GF-D8 (cell line): ENCODE measurements at regions not wholly inside any gene's neighbourhood (a gene's known extent, or its start where the extent isn't known, plus 50 kb on each side); places are given as distances from the start of the nearest gene placed in this dataset.

Source experiments
- DNase-seq: peaks from one replicate; lab custom pipeline; 2025; lab: John Stamatoyannopoulos, UW

DNA sequence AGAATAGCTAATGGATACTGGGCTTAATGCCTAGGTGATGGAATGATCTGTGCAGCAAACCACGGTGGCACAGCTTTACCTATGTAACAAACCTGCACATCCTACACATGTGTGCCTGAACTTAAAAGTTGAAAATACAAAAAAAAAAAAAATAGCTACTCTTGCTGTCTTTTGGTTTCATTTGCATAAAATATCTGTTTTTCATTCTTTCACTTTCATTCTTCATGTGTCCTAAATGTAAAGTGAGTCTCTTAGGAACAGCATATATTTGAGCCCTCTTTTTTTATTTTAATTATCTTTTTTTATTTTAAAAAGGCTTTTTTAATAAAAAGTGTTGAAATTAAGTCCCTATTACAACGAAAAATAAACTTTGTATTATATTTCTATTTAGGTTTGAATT lies 836.1 kb upstream of the KCND2 start:
- no peak for DNase-seq

DNA sequence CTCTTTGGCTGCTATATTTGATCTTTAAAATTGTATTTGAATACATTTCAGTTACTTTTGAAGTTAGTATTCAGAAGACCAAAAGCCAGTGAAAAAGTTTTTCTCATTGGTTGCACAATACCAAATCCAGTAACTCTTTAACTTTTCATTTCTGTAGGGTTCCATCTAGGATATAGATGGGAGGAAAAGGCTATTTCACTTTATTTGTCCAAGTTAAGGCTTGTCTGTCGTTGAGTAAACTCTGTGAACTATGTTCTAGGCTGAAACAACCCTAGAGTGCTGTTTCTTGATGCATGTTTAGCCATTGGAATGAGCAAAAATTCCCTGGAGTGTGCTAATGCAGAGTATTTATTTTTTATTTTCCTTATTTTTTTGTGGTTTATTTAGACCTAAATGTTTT lies 834.7 kb upstream of the KCND2 start:
- no peak for DNase-seq

DNA sequence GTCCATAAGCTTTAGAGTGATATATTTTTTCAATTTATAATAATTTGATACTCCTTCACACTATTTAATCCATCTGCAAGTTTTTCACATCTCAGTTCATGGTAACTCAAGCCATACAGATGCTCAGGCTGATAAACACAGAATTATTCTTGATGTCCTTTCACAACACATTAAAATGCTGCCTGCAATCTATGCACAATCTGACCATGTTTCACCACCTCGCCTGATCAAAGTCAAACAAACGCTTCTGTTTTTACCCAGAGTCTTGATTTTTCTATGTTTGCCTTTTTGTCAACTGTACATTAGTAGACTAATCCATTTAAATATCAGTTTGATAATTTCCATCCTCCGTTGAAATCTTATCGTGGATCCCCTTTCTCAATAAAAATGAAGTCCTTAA lies 833.8 kb upstream of the KCND2 start:
- DNase-seq, result no peak

DNA sequence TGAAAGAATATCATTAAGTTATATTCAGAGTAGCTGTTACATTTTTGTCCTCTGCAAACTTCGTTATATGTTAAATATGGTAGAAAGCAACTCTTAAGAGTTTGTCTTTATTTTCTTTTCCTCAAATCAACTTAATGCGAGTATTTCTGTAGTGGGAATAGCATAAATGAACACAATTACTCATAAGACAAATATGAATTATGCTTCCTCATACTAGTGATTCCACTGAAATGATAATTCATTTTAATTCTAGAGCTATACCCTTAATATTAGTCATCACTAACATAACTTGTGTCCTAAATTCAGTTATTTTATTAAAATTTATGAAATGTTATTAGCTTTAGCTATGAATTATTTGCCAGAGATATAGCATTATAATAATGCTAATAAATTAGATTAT lies 820.6 kb upstream of the KCND2 start:
- no peak for DNase-seq

DNA sequence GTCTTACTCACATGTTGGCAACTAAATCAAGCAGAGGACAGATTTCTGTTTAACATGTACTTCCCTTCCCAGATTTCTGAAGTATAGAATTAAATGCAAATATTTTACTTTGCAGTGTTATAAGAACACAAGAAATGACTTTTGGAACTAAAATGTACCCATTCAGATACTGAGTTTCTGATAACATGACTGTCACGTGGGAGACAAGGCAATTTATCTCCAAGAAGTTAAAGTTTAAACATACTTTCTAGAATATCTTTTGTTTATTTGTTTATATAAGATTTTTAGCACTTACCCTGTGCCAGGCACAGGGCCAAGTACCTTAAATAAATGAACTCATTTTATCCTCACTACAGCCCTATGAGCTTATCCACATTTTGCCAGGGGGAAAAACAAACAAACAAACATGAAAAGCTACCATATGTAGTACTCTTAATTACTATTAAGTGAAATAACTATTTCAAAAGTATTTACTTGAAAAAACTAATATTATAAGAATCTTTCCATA lies 807.1 kb upstream of the KCND2 start:
- no peak for DNase-seq

DNA sequence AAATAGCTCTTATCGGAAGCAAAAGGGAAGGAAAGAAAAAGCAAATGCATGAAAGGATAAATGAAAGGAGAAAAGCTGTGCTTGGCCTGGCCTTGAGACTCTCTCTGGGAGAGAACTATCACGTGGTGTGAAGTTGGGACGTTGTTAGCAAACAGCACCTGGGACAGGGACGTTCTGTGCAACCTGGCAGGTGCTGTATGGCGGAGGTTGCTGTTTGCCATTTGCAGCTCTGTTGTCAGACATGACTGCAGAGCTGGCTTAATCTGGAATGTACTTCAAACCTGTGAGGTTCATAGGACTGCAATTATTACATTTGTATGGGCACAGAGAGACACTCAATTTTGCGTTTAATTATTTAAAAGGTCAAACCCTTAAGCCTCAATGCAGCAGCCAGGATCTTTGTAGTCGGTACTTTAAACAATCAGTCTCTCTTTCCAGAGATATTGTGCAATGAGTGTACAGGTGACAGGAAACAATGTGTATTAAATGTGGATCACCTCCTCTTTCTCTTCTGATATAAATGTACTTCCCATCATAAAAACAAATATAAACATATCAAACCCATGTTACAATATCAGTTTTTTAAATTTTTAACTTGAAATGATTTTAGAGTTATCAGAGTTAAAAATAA lies 800.5 kb upstream of the KCND2 start:
- DNase-seq, result no peak

DNA sequence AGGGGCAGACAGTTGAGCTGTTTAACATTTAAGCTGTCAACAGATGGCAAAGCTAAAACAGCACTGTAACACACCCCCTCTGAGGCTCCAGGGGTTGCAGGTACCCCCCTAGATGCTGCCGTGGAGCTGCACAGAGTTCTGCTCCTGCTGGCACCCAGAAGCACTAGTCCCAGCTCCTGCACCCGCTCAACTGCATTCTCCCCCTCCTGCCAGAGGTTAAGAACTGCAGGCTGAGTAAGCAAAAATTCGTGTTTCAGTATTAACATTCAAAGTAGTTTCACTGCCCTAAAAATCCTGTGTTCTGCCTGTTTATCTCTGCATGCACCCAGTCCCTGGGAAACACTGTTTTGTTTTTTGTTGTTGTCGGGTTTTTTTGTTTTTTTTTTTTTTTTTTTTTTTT lies 790.8 kb upstream of the KCND2 start:
- DNase-seq, result no peak

DNA sequence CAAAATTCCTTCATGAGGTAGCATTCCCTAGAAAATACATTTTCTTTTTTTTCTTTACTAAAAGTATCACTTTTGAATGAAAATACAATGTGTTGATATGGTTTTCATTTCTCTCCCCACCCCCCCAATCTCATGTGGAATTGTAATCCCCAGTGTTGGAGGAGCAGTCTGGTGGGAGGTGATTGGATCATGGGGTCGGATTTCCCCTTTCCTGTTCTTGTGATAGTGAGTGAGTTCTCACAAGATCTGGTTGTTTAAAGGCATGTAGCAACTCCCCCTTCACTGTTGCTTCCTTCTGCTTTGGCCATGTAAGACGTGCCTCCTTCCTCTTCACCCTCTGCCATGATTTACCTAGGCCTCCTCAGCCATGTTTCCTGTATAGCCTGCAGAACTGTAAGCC lies 790.3 kb upstream of the KCND2 start:
- DNase-seq, result no peak

DNA sequence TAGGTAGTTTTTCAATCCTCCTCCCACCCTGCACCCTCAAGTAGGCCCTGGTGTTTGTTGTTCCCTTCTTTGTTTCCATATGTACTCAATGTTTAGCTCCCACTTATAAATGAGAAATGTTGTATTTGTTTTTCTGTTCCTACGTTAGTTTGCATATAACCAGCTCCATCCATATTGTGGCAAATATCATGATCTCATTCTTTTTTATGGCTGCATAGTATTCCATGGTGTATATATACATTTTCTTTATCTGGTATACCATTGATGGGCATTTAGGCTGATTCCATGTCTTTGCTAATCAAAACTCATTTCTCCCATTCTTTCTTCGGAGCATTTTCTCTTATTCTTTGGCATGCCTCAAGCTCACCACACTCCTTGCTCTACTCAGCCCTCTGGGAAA lies 789.6 kb upstream of the KCND2 start:
- no peak for DNase-seq

DNA sequence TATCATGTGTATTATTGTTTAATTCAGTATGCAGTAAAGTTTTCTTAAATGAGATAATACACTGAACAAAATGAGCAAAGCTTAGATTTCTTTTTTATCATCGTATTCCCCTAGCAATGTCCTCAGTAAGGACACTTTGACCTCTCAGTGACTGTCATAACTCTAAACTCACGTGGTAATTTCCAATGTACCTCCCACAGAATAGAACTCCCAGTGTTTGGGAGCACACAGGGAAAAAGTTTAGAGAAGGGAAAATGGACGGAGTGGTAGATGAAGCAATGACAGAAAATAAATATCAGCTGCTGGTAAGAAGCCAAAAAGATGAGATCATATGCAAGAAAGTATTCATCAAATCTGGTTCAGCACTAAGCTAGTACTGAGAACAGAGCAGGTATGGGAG lies 758.6 kb upstream of the KCND2 start:
- DNase-seq, result no peak

DNA sequence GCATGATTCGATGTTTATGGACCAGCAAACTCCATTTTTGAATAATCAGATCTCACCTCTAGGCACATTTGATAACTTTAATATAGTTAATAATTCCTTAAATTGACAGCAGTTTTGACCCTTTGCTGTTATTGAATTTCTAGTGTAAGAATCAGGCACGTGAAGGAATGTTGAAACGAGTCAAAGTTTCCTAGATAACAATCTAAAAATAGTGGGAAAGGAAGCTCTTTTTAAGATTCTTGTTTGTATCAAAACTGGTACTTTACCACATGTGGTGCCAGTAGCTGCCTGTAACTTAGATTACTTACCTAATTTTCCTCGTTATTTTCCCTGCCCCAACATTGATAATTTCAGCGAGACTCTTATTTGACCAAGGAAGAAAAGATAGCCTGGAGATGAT lies 757.8 kb upstream of the KCND2 start:
- no peak for DNase-seq

DNA sequence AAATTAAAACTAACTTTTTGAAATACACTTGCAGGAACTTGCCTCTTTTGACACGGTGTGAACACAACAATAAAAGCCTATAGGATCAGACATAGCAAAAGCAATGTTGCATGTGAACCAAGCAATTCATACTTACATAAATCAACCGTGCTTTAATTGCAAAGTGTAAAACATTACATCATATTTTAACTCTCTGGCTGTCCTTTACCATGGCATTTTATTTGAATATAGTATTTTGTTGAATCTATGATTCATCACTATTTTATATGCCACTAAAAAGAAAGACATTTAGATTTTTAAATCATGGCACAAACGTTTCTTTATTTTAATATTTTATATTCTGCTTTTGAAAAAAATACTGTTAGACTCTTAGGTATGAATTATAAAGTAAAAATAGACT lies 757.0 kb upstream of the KCND2 start:
- DNase-seq, result no peak

DNA sequence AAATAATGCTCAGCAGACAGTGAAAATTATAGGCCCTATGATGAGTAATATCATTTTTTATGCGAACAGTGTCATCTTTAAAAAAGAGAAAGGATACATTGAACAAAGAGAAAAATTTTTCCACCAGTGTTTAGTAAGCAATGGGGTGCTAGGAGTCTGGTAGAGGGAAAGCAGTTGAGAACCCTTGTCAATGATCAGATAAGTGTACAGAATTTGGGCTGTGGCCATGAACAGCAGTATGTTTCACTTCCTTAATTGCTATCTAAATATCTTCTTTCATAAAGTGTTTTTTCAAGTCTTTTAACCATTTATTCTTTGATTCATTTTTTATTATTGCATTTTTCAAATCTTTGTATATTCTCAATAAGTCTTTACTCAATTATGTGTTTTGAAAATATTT lies 750.7 kb upstream of the KCND2 start:
- DNase-seq, result no peak

DNA sequence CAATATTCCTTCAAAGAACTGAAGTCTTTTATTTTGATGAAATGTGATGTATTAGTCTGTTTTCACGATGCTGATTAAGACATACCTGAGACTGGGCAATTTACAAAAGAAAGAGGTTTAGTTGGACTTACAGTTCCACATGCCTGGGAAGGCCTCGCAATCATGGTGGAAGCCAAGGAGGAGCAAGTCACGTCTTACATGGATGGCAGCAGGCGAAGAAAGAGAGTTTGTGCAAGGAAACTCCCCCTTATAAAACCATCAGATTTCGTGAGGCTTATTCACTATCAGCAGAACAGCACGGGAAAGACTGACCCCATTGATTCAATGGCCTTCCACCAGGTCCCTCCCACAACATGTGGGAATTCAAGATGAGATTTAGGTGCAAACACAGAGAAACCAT lies 750.3 kb upstream of the KCND2 start:
- no peak for DNase-seq

DNA sequence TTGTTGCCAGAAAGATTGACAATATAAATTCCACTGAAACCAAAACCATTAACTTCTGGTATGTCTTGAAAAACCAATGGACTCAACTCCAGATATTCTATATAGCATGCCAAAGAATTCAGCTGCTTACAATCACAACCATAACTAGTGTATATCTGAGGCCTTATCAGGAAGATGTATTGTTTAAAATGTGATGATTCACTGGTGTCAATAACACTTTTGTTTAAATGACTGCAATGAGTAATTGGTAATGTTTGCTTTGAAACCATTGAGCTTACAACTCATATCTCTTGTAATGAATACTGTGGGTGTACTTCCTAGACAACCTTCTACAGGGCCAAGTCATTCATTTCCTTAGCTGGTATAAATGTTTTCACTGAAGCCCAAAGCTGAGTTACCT lies 727.9 kb upstream of the KCND2 start:
- no peak for DNase-seq

DNA sequence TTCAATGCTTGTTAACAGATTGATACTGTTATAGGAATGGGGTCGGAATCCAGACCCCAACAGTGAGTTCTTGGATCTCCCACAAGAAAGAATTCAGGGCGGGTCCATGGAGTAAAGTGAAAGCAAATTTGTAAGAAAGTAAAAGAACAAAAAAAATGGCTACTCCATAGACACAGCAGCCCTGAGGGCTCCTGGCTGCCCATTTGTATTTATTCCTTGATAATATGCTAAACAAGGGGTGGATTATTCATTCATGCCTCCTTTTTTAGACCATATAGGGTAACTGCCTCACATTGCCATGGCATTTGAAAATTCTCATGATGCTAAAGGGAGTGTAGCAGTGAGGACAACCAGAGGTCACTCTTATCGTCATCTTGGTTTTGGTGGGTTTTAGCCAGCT lies 717.2 kb upstream of the KCND2 start:
- DNase-seq, result no peak

DNA sequence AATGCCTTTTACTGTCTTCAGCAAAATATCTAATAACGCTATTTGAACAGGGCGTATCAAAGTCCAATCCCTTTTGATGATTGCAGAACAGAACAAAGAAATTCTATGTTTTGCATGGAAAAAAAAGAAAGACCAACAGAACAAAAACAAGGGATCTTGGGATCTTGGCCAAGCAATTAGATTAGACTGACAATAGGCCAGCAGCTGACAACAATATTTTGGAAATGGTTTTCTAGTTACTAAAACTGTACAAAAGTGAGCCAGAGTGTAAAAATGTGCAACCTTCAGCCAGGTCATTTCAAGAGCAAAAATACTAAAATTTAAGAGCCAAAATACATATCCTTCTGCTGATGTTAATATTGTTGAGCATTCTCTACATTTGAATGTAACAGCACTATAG lies 716.5 kb upstream of the KCND2 start:
- DNase-seq, result no peak

DNA sequence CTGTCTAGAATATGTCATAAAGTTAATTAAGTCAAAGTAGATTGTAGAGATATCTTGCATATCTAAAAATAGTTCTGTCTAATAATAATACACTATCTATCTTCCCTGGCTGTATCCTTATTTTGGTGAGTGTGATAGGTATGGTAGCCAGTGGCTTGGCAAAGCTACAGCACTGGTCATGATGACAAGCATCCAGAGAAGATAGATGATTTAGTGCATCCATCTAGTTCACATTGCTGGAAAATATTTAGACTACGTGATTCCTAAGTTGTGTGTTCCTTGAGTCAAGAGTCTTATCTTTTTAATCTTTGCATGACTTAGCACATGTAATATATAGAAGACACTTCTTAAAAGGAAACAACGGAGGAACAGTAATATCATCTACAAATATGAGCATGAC lies 711.2 kb upstream of the KCND2 start:
- DNase-seq, result no peak

DNA sequence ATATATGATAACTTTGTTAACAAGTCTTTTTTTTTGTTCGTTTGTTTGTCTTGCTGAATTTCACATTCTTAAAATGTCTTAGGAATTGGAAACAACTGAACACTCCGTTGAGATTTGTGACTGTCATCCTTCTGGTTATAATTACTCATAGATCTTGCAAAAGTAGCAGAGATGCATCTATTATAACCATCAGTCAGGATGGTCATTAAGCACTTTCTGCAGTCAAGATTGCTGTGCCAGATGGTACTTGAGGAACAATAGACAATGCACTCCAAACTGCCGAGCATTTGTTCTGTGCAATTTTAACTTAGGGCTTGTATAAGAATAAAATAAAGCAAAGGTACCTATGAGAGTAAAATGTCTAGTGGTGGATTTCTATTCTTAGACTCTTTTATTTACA lies 710.1 kb upstream of the KCND2 start:
- DNase-seq, result no peak

DNA sequence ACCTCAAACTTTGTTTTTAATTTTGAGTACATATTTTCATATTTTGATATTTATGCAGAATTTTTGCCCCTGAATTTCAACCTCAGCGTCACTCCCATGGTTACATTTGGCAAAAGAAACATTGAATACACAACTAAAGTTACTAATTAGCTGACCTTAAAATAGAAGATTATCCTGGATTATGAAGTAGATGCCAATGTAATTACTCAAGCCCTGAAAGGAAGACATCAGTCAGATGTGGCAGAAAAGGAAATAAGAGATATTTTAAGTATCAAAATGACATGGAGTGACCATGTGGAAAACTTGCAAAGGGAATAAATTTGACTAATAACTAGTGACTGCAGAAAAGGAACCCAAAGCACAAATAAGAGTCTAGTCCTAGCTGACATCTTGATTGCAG lies 701.3 kb upstream of the KCND2 start:
- no peak for DNase-seq

DNA sequence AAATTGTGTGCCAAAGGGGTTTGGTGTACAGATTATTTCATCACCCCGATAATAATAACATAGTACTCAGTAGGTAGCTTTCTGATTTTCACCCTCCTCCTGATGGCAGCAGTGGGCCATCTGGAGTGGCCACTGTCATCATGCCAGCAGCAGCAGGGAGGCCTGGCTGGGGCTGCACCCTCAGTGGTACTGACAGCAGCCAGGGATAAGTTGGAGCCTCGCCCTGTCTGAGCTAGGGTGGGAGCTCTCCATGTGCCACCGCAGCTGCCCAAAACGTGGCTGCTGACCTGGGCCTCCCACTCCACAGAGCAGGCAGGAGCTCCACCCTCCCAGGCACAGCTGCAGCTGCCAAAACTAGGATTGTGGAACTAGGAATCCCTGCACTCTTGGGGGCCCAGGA lies 700.8 kb upstream of the KCND2 start:
- DNase-seq, result no peak

DNA sequence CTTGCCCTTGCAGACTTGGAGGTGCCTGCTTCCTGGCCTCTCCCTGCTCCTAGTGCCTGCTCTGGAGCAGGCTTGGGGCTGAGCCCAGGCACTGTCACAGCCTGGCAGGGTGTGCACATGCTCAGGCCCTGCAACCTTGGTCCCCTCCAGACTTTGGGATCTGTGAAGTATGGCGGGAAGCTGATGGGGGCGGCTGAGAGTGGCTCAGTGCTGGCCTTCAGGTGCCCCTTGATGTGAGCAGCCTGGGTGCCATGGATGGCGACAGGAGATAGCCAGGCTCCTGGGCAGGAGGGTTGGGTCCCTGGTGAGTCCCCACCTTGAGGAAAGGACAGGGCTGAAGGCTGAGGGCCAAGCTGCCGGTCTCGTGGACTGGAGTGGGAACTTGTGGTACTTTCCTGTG lies 700.4 kb upstream of the KCND2 start:
- no peak for DNase-seq

DNA sequence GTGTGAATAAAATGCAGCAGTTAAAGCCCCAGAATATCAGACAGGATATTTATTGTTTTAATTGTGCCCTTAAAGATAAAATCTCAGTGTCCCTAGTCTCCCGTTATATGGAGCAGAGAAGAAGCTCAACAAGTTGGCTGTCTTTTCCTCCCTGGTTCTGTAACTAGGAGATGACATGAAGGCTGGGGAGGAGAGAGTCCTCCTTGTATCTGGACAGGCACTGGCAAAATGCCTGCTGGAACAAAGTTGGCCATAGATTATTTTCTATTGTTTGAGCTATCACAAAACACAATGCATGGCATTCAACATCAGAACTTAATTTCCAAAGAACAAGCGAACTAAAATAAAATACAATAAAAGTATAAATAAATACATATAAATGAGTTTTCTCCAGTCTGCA lies 694.9 kb upstream of the KCND2 start:
- DNase-seq, result no peak

DNA sequence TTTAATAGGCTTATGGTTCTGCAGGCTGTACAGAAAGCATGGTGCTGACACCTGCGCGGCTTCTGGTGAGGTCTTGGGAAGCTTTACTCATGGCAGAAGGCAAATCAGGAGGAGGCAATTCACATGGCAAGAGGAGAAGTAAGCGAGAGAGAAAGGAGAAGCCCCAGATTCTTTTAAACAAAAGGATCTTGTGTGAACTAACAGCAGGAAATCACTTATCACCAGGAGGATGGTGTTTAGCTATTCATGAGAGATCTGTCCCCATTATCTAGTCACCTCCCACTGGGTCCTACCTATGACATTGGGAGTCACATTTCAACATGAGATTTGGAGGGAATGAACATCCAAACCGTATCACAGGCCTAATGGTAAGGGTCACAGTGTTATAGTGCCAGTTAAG lies 678.0 kb upstream of the KCND2 start:
- DNase-seq, result no peak

DNA sequence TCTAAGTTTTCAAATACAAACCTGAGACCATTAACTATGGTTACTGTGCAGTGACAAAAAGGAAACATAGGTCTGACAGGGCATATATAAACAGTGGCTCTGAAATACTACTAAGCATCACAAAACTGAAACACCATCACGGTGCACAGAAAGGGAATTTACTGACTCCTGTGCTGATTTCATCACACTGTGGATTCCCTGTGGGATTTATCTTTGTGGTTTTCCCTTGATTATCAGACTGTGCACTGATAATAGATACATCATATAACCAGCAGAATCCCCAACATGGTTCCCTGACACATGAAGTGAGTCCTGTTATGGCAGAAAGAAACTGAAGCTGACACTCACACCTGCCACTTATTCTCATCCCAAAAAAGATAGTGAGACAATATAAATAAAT lies 676.3 kb upstream of the KCND2 start:
- DNase-seq, result no peak
